OCI-LY7 (cell line): ENCODE measurements at regions not wholly inside any gene's neighbourhood (a gene's known extent, or its start where the extent isn't known, plus 50 kb on each side); places are given as distances from the start of the nearest gene placed in this dataset.

Experiments
- BruUV-seq: library from RNA; stranded (reverse); fragments of 400-500 nt; replicated peaks from 2 replicates; lab custom pipeline; 2021; lab: Mats Ljungman, UMichigan
- CTCF ChIA-PET: fragments of 300-600 bp; sonication (Branson Sonifier 250); formaldehyde crosslinking; loops from one replicate; lab custom pipeline; 2022; ENCODE audit warnings: antibody characterized with exemption; ENCODE audit not compliant: unreplicated experiment; lab: Charles Lee
- POLR2A ChIA-PET: fragments of 300-600 bp; sonication (Branson Sonifier 250); formaldehyde crosslinking; loops from one replicate; lab custom pipeline; 2022; ENCODE audit warnings: antibody characterized with exemption; lab: Charles Lee
- DNase-seq: peaks from one replicate; pipeline ENCODE4 v3.0.0-alpha.2; 2015; ENCODE audit warnings: low spot score
- H2AFZ ChIP-seq: fragments of 200-600 bp; sonication (generic), shearing (Covaris generic); 2 replicates; pipeline ENCODE4 v1.6.1; 2014; ENCODE audit warnings: mild to moderate bottlenecking, antibody characterized with exemption, low read length, moderate library complexity
- H3K27ac ChIP-seq: fragments of 200-600 bp; sonication (generic); 2 replicates; pipeline ENCODE4 v1.5.1; 2014; ENCODE audit warnings: mixed run types, low read depth, mild to moderate bottlenecking, moderate library complexity, low read length, inconsistent platforms; ENCODE audit not compliant: poor library complexity, severe bottlenecking
- H3K36me3 ChIP-seq: fragments of 200-600 bp; sonication (generic); 2 replicates; pipeline ENCODE4 v1.6.1; 2014; ENCODE audit warnings: mild to moderate bottlenecking, antibody characterized with exemption, low read length, moderate library complexity, mixed read lengths; ENCODE audit not compliant: insufficient read depth
- H3K4me1 ChIP-seq: fragments of 200-600 bp; sonication (generic); 2 replicates; pipeline ENCODE4 v1.5.1; 2014; ENCODE audit warnings: mild to moderate bottlenecking, low read length; ENCODE audit not compliant: insufficient read depth, poor library complexity, severe bottlenecking
- H3K4me2 ChIP-seq: fragments of 200-600 bp; sonication (generic); 2 replicates; pipeline ENCODE4 v1.6.1; 2014; ENCODE audit warnings: mild to moderate bottlenecking, low read length
- H3K4me3 ChIP-seq: fragments of 200-600 bp; sonication (generic); 2 replicates; pipeline ENCODE4 v1.5.1; 2014; ENCODE audit warnings: mild to moderate bottlenecking, low read depth, low read length; ENCODE audit not compliant: poor library complexity, severe bottlenecking
- H3K79me2 ChIP-seq: fragments of 200-600 bp; sonication (generic); 2 replicates; pipeline ENCODE4 v1.6.1; 2016; ENCODE audit warnings: low read depth, mild to moderate bottlenecking, low read length, moderate library complexity, mixed read lengths; ENCODE audit not compliant: insufficient read depth
- H3K9me2 ChIP-seq: fragments of 200-600 bp; sonication (generic); 2 replicates; pipeline ENCODE4 v1.6.1; 2016; ENCODE audit warnings: mild to moderate bottlenecking, low read length, mixed read lengths; ENCODE audit not compliant: insufficient read depth
- H3K9me3 ChIP-seq: fragments of 200-600 bp; sonication (generic); 2 replicates; pipeline ENCODE4 v1.6.1; 2014; ENCODE audit warnings: mild to moderate bottlenecking, mixed run types, low read length, mixed read lengths
- H4K20me1 ChIP-seq: fragments of 200-600 bp; sonication (generic); 2 replicates; pipeline ENCODE4 v1.6.1; 2014; ENCODE audit warnings: mild to moderate bottlenecking, antibody characterized with exemption, low read length, moderate library complexity, mixed read lengths; ENCODE audit not compliant: insufficient read depth
- EZH2phosphoT487 ChIP-seq: fragments of 200-600 bp; sonication (generic); IDR thresholded peaks from 2 replicates; pipeline ENCODE4 v1.6.1; 2018; ENCODE audit warnings: low read depth, borderline replicate concordance, mild to moderate bottlenecking, mixed run types, antibody characterized with exemption, low read length, moderate library complexity, mixed read lengths
- intact Hi-C: fragments of 100-400 bp; cut with micrococcal nuclease; formaldehyde crosslinking; loops from one replicate; pipeline ENCODE4 v1.10.0; 2022; ENCODE audit not compliant: unreplicated experiment
- TF ChIP-seq, protein P1 (sequence below): fragments of 200-600 bp; sonication (generic); conservative IDR thresholded peaks from 2 replicates; pipeline ENCODE4 v1.5.1; 2014; ENCODE audit warnings: mild to moderate bottlenecking, antibody characterized with exemption, low read length, moderate library complexity, mixed read lengths

DNA sequence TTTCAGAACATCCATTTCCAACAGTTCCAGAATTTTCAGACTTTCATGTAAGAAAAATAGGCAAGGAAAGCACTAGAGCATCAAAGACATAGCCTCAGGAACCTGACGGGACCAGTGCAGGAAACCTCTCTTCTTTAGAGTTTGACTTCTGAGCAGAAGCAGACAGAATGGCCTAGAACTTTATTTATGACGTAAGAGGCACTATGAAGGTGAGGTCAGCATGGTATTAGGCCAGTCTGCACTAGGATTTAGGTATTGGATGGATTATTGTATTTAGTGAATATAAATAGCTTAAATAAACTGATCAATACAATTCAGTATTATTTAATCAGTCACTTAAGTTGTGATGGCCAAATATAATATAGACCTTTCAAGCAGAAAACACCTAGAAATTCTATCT lies 117.6 kb downstream of the CYRIA start:
- H3K4me1 ChIP-seq = no peaks in the 10 kb centered on the region
- POLR2A ChIA-PET = interaction anchor here (0.7 kb wide), 1 partner anchor 14 kb away, joined by 3 read pairs; no protein-coding TSS in a partner anchor
- no peaks in the 10 kb centered on the region for H3K79me2 ChIP-seq
- no peak for DNase-seq
- TF ChIP-seq EZH2phosphoT487 = no peak
- TF ChIP-seq, protein P1, sequence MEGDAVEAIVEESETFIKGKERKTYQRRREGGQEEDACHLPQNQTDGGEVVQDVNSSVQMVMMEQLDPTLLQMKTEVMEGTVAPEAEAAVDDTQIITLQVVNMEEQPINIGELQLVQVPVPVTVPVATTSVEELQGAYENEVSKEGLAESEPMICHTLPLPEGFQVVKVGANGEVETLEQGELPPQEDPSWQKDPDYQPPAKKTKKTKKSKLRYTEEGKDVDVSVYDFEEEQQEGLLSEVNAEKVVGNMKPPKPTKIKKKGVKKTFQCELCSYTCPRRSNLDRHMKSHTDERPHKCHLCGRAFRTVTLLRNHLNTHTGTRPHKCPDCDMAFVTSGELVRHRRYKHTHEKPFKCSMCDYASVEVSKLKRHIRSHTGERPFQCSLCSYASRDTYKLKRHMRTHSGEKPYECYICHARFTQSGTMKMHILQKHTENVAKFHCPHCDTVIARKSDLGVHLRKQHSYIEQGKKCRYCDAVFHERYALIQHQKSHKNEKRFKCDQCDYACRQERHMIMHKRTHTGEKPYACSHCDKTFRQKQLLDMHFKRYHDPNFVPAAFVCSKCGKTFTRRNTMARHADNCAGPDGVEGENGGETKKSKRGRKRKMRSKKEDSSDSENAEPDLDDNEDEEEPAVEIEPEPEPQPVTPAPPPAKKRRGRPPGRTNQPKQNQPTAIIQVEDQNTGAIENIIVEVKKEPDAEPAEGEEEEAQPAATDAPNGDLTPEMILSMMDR = no peak
- CTCF ChIA-PET = no interaction called here
- no peaks in the 10 kb centered on the region for H3K9me3 ChIP-seq
- H3K36me3 ChIP-seq = no peaks in the 10 kb centered on the region
- no peak overlapping the region for H3K4me2 ChIP-seq
- H3K4me3 ChIP-seq = no peak overlapping the region
- H3K9me2 ChIP-seq = no peaks in the 10 kb centered on the region
- no TSS peak for BruUV-seq
- no peaks in the 10 kb centered on the region for H4K20me1 ChIP-seq
- no peak overlapping the region for H2AFZ ChIP-seq
- intact Hi-C loops = no loop called here
- no peak overlapping the region for H3K27ac ChIP-seq

DNA sequence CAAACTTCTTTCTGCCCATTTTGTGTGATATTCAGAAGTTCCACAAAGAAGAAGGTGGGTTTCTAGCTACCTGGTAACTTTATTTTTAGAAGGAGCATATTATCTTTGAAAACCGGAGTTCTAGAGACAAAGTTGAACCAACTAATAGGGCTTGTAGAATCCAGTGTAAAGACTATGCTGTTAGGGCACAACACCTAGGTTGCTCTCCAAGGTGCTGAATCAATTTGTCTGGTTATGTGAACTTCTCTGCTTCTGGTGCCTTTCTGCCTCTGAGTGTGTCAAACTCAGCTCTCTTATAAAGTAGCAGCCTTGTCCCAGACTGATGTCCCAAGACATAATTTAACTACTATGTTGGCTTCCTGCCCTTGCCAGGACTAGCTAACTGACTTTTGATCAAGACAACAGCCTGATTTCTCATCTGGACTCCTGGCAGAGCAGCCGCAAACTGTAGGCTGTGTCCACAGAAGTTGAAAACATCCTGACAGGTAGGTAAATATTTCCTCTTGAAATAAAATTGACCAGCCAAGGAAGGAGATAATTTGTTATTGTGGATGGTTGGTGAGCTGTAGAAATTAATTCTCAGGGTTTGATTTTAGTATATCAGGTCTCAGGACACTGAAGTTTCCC lies 119.4 kb downstream of the CYRIA start:
- Histone ChIP-seq H3K27ac (no peak overlapping the region), H4K20me1 (no peaks in the 10 kb centered on the region), H3K36me3 (no peaks in the 10 kb centered on the region), H3K79me2 (no peaks in the 10 kb centered on the region), H2AFZ (no peak overlapping the region), H3K4me2 (no peak overlapping the region), H3K4me1 (no peaks in the 10 kb centered on the region), H3K9me3 (no peaks in the 10 kb centered on the region), H3K9me2 (no peaks in the 10 kb centered on the region), H3K4me3 (no peak overlapping the region)
- POLR2A ChIA-PET = interaction anchor here (0.6 to 0.7 kb wide), 2 partner anchors 222 to 1384 kb away, joined by 3 read pairs; no protein-coding TSS in a partner anchor
- intact Hi-C loops = no loop called here
- DNase-seq = peak; percentile 69
- BruUV-seq = no TSS peak
- CTCF ChIA-PET = no interaction called here
- TF ChIP-seq, protein P1 = no peak
- no peak for TF ChIP-seq EZH2phosphoT487

DNA sequence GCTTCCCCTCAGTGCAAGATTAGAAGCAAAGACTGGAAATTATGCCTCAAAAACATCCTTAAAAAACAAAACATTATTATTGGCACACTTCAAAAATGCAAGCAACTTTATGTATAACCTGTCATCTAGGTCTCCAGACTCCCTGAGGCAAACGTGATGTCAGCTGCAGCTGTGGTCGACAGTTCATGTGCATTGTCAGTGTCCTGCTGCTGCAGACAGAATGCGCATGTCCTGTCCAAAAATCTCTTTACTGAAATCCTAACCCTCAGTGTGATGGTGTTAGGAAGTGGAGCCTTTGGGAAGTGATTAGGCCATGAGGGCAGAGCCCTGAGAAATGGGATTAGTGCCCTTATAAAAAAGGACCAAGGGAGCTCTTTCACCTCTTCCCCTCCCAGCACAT lies 126.9 kb downstream of the CYRIA start:
- TF ChIP-seq, protein P1 = no peak
- TF ChIP-seq EZH2phosphoT487 = no peak
- no peak for DNase-seq
- Histone ChIP-seq H3K79me2 (no peaks in the 10 kb centered on the region), H2AFZ (no peak overlapping the region), H4K20me1 (no peaks in the 10 kb centered on the region), H3K4me3 (no peak overlapping the region), H3K9me3 (no peaks in the 10 kb centered on the region), H3K9me2 (no peaks in the 10 kb centered on the region), H3K27ac (no peak overlapping the region), H3K4me2 (no peak overlapping the region), H3K36me3 (no peaks in the 10 kb centered on the region), H3K4me1 (no peaks in the 10 kb centered on the region)
- no TSS peak for BruUV-seq
- POLR2A ChIA-PET = no interaction called here
- CTCF ChIA-PET = no interaction called here
- intact Hi-C loops = no loop called here
